Activated T-helper 1 cell treated with Interleukin-2 at 50 U/mL for 16 hours (primary cell): ENCODE measurements at regions not wholly inside any gene's neighbourhood (a gene's known extent, or its start where the extent isn't known, plus 50 kb on each side); places are given as distances from the start of the nearest gene placed in this dataset.

Source experiments
- DNase-seq: peaks from one replicate; pipeline ENCODE4 v3.0.0-alpha.2; 2020; ENCODE audit warnings: low read depth

DNA sequence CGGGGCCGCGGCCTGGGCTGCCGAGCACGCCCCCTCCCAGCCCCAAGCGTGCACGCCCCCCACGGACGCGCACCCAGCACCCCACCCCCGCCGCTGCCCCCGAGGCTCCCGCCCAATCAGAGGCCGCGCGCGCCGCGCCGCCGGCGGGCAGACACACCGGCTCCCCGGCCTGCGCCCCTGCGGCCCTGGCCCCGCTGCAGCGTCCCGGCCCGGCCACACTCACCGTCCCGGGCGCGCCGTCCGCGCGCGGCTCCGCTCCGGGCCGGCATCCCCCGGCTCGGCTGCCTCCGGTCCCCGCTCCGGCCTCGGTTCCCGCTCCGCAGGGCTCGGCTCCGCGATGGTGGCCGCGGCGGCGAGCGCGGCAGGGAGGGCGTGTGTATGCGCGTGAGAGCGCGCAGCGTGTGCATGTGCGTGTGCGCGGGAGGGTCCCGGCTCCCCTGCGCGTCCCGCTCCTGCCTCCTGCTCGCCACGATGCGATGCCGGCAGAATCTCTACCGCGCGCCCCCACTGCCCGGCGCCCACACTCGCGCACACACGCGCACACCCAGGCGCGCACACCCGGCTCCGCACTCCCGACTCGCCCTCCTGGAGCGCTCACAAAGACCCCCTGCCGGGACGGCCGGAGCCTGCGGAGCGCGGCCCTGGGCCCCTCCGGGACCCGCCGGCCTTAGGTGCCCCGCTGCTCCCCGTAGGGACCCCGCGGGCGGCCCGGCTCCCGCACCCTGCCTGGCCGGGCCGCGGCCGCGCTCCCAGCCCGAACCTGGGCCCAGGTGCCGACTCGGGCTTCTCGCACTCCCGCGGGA lies 186.5 kb upstream of the LINGO1 start:
- no peak for DNase-seq

DNA sequence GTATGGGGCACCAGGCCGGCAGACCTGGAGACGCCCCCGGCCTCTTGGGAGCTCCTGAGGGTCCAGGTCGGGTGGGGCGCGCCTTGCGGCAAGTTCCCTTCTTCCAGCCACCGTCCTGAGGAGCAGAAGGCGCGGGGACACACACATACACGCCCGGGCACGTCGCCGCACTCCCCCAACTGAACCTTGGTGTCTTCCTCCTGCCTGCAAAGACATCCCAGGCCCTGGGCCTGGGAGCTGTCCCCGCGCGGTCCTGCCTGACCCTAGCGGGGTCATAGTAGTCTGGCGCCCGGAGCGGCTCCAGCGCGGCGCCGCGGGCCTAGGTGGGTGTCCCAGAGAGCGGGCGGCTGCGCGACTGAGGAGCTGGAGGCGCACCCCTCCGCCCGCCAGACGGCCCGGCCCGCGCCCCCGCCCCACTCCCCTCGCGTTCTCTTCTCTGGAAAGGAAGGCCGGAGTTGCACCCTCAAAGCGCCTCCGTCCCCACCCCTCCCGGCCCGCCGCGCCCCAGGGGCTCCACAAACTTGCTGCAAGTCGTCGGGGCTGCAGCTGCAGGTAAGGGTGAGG lies 185.9 kb upstream of the LINGO1 start:
- DNase-seq, result no peak

DNA sequence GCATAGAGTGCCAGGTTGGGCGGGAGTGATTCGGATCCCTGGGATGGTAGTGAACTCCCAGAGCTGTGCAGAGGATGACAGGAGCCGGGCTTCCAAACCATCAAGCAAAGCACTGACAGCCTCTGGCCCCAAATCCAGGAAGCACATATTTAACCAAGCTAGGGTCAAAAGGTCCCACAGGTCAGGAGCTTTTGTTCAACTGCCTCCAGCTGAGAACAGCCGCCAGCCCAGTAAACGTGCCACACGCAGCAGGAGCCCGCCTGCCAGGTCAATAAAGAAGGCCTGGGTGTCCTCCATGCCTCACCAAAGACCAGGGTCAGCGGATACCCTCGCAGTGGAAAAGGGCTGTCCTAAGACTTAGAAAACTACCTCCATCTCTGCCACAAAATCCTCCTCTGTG lies 184.7 kb upstream of the LINGO1 start:
- no peak for DNase-seq

DNA sequence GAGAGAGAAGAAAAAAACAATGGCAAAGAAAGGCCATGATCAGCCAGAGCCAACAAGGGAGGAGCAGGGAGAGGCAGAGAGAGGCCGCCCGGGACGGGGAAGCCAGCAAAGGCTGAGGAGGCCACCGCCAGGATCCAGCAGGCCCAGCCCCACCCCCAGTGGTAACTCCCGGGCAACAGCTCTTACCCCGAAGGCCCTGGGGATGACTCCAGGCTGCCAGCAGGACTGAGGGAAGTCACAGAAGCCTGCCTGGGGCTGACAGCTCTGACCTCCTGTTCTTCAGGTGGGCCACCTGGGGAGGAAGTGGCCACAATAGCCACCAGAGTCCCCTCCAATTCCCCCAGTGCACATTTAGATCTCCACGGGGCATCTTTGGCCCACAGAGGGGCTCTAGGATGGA lies 184.3 kb upstream of the LINGO1 start:
- no peak for DNase-seq

DNA sequence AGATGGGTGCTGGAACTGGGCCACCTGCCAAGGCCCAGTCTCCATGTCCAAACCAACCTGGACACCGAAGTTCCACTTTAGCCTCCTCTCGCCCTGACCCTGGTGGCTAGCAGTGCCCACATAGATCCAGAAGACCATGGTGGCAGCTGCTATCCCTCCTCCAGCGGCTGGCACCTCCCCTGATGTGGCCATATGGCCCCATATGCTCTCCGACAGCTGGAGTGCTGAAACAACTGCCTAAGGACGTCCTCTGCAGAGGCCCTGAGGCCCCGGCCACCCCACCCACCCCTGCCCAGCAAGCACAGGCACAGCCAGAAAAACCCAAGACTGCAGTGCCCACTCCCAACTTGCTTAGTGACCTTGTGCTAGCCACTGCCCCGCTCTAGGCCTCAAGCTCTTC lies 182.3 kb upstream of the LINGO1 start:
- no peak for DNase-seq

DNA sequence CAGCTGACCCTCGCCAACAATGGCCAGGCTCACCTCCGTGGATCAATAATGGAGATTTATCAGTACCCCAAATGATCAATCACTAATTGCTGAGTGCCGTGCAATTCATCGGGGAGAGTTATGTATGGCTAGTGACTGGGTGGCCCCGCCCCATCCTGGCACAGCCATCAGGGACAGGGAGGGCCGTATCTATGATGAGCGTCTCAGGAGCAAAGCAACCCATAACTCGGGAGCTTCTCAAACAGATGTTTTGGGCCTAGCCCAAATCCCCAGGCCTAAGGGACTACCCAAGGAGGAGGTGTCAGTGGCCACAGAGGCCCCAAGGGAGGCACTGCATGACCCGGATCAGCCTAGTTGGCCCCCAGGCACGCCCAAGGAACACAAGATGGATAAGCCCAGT lies 180.0 kb upstream of the LINGO1 start:
- no peak for DNase-seq

DNA sequence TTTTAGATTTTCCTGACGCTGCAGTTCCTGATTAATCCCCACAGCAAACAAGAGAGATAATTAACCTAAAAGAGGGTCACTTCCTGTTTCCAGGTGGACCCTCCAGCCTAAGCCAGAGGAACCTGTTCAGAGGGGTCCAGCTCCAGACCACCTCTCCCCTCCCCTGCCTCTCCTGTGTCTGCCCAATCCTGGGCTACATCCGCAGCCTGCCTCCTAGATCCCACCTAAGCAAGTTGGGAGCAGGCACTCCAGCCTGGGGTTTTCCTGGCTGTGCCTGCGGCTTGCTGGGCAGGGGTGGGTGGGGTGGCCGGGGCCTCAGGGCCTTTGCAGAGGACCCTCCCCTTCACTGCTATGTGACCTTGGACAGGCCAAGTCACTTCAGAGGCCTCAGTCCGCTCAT lies 178.6 kb upstream of the LINGO1 start:
- no peak for DNase-seq

DNA sequence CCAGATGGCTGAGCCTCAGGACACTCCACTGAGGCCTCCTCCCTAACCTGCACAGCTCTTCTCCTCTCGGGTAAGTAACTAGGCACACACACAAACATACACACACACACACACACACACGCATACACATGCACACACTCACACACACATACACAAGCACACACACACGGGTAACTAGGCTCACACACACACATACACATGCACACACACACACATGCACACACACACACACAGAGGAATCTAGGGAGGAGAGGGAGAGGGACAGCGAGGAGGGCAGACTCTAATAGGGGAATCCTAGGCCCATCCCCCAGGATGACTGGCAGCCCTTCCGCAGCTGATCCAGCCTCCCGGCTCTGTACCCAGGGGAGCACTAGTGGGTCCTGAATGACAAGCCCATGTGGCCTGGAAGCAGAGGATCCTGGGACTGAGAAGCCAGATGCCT lies 177.4 kb upstream of the LINGO1 start:
- DNase-seq, result no peak

DNA sequence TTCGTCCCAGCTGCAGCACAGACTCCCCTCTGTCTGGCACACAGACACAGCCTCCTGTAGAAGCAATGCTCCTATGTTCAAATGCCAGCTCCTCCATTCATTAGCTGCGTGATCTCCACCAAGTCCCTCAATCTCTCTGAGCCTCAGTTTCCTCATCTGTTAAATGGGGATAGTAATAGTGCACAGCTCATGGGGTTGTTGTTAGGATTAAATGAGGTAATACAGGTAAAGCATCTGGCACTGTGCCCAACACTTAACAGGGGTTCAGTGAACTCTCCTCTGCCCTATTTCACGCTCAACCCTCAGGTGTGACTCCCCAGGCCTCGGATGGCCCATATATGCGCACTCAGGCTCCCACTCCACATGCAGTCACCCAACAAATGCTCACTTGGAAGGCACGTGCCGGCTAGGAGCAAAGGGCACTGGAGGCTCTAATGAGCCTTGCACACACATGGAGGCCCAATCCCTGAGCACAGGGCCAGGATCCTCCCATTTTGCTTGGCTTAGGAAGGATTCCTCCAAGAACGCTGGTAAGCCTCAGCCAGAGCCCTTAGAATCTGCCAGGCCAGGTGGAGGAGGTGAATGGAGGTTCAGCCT lies 176.0 kb upstream of the LINGO1 start:
- DNase-seq, result no peak

DNA sequence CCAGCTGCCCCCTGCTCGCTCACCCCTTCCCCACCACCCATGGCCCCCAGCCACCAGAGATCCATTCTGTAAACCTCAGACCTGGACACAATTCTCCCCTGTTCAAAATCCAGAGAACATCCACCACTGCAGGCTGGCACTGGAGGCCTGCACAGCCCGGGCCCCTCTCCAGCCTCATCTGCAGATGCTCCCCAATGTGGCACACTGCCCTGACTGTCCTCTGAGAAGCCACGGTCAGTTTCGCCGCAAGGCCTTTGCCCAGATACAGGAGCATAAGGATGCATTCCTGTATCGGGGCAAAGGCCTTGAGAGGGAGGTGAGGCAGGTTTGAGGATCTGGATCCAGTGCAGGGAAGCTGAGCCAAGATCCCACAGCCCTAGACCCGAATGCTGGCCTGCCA lies 175.4 kb upstream of the LINGO1 start:
- no peak for DNase-seq

DNA sequence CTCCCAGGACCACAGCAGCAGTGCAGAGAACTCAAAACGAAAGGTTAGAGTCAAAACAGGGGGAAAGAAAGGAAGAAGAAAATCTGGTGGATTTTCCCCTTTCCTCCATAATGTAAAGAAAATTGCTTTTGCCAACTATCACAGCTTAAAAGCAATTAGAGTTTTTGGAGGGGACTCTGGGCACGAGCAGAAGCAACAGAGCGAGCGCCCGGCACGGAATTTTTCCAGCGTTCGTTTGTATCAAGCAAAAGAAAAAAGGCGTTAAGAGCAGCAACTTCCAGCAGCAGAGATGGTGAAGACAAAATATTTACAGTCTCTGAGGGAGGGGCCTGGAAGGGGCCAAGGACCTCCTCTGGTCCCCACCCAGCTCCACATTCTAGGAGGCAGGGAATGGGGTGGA lies 174.9 kb upstream of the LINGO1 start:
- no peak for DNase-seq

DNA sequence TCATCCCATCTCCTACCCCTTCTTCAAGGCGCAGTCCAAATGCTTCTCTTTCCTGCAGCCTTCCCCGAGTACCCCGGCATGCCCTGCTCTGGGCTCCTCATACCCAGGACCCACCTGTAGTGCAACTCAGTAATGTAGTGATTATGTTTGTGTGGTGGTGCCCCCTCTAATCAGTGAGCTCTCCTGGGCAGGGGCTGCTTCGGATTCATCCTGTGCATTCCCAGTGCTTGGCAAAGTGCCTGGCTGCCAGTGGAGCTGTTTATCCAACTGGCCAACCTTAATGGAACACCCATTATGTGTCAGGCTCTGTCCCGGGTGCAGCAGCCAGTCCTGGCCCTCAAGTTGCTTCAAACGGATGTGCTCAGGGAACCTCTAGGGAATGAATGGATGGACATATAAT lies 174.4 kb upstream of the LINGO1 start:
- no peak for DNase-seq

DNA sequence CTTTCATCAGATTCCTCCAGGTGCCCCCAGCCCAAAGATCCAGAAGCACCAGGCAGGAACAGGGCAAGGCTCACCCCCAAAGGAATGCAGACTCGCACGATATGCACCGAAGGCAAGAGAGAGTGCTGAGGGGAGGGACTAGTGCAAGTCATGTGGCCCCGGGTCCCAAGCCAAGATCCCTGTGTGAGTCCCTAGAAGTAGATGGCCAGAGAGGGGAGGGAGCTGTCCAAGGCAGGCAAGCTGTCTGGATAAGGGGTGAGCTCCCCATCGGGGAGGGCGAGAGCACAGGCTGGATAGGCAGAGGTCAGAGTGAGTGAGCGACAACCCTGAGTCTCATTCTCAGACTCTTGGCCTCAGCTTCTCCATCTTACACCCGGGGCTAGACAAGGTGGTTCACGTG lies 171.5 kb upstream of the LINGO1 start:
- DNase-seq, result no peak

DNA sequence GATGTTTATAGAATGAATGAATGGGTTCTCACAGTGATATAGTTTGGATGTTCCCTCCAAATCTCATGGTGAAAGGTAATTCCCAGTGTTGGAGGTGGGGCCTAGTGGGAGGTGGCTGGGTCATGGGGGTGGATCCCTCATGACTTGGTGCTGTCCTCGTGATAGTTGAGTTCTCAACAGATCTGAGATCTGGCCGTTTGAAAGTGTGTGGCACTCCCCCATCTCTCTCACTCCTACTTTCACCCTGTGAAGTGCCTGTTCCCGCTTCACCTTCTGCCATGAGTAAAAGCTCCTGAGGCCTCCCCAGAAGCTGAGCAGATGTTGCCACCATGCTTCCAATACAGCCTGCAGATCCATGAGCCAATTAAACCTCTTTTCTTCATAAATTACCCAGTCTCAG lies 170.8 kb upstream of the LINGO1 start:
- DNase-seq, result no peak

DNA sequence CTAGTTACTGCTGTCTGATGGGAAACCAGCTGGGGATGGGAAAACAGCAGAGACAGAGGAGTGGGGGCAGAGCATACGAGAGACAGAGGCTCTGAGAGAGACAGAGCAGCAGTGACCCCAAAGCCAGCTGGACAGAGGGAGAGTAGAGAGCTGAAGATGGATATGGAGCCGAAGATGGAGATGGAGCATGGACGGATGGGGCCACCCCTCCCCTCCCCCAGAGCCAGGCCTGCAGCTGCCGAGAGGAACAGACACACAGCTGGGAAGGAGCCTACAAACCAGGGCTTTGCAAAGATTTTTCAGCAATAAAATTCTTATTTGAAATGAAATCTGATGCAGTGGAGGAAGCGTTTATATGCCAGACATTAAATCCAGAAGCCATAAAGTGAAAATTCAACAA lies 167.6 kb upstream of the LINGO1 start:
- DNase-seq, result no peak

DNA sequence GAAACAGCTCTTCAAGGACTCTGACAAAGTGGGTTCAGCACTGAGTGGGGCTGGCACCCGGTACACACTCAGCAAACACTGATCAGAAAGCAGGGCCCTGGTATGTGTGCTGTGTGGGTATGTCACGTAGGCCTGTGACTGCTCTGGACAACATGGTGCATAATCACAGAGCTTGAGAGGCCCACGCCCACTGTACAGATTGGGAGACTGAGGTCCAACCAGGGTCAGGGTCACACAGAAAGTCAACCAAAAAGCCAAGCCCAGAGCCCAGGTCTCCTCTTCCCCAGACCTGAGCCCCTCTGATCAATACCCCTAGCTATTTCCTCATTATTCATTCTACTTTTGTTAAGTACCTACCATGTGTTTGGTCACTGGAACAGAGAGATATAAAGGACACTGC lies 166.1 kb upstream of the LINGO1 start:
- no peak for DNase-seq

DNA sequence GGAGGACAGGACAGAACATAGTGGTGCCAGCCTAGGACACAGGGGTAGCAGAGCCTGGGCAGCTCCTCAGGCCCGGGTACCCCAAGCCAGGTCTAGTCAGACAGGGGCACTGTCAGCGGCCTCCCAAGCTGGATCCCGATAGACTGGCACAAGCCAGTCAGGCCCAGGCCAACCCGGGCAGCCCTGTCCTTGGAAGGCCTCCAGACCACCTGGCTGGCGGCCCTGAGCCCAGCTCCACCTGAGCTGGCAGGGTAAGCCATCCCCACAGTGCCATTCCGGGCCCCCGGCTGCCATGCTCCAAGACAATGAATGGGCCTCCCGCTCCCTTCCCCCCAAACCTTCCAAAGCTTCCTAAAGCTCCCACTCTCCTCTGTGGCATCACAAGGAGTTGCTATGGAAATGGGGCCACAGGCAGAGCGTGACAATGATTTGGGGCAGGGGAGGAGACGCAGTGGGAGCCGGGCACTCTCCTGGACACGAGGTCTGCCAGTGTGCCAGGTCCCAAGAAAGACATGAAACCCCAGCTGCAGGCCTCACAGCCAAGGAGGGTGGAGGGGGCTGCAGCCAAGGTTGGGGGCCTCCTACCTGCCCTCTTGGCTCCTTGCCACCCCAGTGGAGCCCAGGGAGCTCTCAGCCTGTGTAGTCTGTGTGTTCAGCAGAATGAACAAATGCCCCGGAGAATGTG lies 165.6 kb upstream of the LINGO1 start:
- DNase-seq, result no peak

DNA sequence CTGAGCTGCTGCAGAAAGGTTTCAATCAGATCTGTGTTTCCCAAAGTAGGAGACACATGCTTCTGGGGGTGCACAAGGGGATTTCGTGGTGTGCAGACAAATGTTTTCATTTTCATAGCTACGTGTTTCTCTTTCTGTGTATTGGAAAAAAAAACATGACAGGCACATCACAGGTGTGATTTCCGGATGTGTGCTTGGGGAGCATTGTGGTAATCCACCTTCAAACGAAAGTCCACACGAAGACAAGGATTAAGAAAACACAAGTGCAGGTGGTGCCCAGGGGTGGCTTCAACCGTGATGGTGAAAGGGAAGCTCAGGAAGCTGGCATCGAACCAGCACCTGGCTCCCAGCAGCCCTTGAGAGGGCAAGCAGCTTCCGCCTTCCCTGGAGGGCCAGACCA lies 164.6 kb upstream of the LINGO1 start:
- DNase-seq, result no peak

DNA sequence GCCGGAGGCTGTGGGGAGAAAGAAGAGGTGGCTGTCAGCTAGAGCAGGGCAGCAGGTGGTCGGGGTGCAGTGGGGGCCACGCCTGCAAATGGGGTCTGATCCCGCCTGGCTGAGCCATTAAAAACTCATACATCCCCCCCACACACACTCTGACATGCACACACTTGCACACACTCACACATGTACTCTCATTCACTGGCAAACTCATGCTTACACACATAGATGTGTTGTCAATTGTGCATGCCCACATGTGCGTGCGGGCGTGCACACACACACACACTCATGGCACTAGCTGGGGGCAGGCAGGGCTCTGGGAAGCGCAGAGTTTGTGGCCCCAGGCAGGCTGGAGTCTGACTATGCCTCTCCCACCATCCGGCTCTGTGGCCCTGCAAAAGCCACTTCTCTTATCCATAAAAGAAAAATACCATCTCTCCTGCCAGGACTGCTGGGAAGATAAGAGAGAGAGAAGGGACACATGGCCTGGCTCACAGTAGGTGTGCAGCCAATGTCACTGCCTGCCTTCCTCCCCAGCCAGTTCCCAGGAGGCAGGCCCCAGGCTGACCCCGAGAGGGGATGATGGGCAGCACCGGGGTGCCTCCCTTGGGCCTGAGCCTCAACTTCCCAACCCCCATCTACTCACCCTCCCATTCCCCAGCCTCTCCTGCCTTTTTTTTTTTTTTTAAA lies 163.5 kb upstream of the LINGO1 start:
- DNase-seq, result no peak

DNA sequence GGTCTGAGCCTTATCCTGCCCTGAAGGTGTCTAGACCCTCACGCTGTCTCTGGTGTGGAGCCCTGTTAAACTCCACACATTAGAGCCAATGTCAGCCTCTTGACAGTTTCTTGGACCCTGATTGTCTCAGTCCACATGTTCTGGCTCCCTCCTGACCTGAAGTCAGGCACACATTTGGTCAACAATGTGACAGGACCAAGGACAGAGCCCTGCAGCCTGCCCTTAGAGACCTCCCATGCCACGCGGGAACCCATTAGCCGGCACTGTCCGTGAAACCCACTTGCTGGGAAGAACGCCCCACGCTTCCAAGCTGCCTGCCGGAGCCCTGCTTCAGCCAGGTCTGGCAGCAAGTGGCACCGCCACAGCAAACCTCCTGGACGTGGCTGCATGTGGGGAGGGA lies 162.7 kb upstream of the LINGO1 start:
- DNase-seq, result no peak

DNA sequence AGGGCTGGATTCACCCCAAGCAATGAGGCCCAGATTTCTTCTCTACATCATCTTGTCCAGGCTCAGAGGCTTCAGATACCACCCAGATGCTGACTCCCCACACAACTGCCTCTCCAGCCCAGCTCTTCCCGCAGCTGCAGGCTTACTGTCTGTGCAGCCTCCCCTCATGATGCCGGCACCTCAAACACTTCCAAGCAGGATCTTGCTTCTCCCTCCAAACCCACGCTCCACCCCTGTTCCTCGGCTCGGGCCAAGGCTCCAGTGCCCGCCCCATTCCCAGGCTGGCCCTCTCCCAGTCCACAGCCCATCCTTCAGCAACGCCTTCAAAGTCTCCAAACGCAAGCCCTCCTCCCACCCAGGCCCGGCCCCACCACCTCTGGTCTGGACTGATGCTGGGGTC lies 159.2 kb upstream of the LINGO1 start:
- DNase-seq, result no peak

DNA sequence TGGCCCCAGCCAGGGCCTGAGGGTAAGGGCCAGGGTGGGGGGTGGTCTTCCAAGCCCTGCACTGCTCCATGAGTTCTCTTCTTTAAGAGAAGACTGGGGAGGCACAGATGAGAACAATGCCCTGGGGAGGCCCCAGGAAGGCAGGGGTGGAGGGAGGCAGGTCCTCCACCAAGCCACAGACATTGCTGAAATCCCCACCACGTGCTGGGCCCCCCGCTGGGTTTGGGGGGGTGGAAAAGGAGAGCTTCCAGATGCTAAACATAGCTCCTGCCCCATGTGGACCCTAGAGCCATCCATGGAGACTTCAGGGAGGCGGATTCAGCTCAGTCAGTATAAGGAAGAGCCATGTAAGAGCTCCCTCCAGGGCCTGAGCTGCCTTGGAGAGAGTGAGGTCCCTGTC lies 157.8 kb upstream of the LINGO1 start:
- DNase-seq, result no peak

DNA sequence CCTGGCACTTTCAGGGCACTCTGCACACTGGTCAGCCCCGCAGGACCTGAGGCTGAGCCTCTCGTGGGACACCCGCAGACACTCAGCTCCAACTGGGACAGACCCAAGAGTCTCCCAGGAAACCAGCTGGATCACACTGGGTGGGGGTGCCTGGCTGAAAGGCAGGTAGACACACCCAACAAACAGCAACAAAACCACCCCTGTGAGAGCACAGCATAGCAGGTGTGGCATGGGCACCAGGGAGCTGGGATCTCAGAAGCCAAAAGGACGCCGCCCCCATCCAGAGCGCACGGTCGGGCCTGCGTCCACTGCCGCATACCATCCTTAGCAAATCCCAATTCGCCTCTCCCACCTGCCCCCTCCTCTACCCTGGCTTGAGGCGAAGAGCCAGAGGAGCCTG lies 154.2 kb upstream of the LINGO1 start:
- no peak for DNase-seq
